H9 (cell line): ENCODE measurements at regions not wholly inside any gene's neighbourhood (a gene's known extent, or its start where the extent isn't known, plus 50 kb on each side); places are given as distances from the start of the nearest gene placed in this dataset.

Experiments
- DNase-seq: peaks from one replicate; pipeline ENCODE4 v3.0.0-alpha.2; 2017
- H2AFZ ChIP-seq: one replicate; pipeline ENCODE4 v1.6.1; 2013; ENCODE audit warnings: mild to moderate bottlenecking, low read length, control low read depth, moderate library complexity
- H2AK5ac ChIP-seq: 2 replicates; pipeline ENCODE4 v1.6.1; 2013; ENCODE audit warnings: low read length, control low read depth, mixed read lengths; ENCODE audit not compliant: insufficient read length
- H2BK120ac ChIP-seq: one replicate; pipeline ENCODE4 v1.6.1; 2013; ENCODE audit warnings: low read depth, mild to moderate bottlenecking, low read length, control low read depth, inconsistent platforms; ENCODE audit not compliant: poor library complexity, severe bottlenecking
- H2BK12ac ChIP-seq: 2 replicates; pipeline ENCODE4 v1.6.1; 2013; ENCODE audit warnings: low read length, control low read depth, mixed read lengths, low read depth; ENCODE audit not compliant: insufficient read length
- H2BK15ac ChIP-seq: 2 replicates; pipeline ENCODE4 v1.6.1; 2013; ENCODE audit warnings: low read depth, low read length, control low read depth
- H2BK20ac ChIP-seq: one replicate; pipeline ENCODE4 v1.6.1; 2013; ENCODE audit warnings: low read depth, mild to moderate bottlenecking, low read length, control low read depth, inconsistent platforms; ENCODE audit not compliant: poor library complexity, severe bottlenecking
- H2BK5ac ChIP-seq: 2 replicates; pipeline ENCODE4 v1.6.1; 2013; ENCODE audit warnings: low read length, control low read depth, mixed read lengths; ENCODE audit not compliant: insufficient read length
- H3K14ac ChIP-seq: 2 replicates; pipeline ENCODE4 v1.6.1; 2013; ENCODE audit warnings: low read length, control low read depth; ENCODE audit not compliant: insufficient read depth
- H3K18ac ChIP-seq: 2 replicates; pipeline ENCODE4 v1.6.1; 2013; ENCODE audit warnings: low read depth, mild to moderate bottlenecking, mixed read lengths, low read length, control low read depth; ENCODE audit not compliant: insufficient read length
- H3K23ac ChIP-seq: 2 replicates; pipeline ENCODE4 v1.6.1; 2013; ENCODE audit warnings: low read length, control low read depth, mixed read lengths, low read depth; ENCODE audit not compliant: insufficient read length
- H3K23me2 ChIP-seq: 2 replicates; pipeline ENCODE4 v1.6.1; 2013; ENCODE audit warnings: low read depth, mild to moderate bottlenecking, mixed read lengths, low read length, control low read depth; ENCODE audit not compliant: insufficient read length, poor library complexity, severe bottlenecking
- H3K27ac ChIP-seq: 2 replicates; pipeline ENCODE4 v1.5.1; 2013; ENCODE audit warnings: low read length, control low read depth, mixed read lengths, low read depth; ENCODE audit not compliant: insufficient read length
- H3K27me3 ChIP-seq: 2 replicates; pipeline ENCODE4 v1.6.1; 2013; ENCODE audit warnings: low read length, control low read depth, inconsistent platforms; ENCODE audit not compliant: insufficient read depth
- H3K4ac ChIP-seq: 2 replicates; pipeline ENCODE4 v1.6.1; 2013; ENCODE audit warnings: low read depth, mild to moderate bottlenecking, control low read depth, inconsistent platforms, low read length, moderate library complexity
- H3K4me1 ChIP-seq: 2 replicates; pipeline ENCODE4 v1.6.1; 2013; ENCODE audit warnings: low read length, control low read depth, inconsistent platforms; ENCODE audit not compliant: insufficient read depth
- H3K4me2 ChIP-seq: 2 replicates; pipeline ENCODE4 v1.6.1; 2013; ENCODE audit warnings: low read length, control low read depth, mixed read lengths; ENCODE audit not compliant: insufficient read length, insufficient read depth
- H3K56ac ChIP-seq: 2 replicates; pipeline ENCODE4 v1.6.1; 2013; ENCODE audit warnings: low read depth, mild to moderate bottlenecking, mixed read lengths, low read length, control low read depth; ENCODE audit not compliant: insufficient read length
- H3K79me1 ChIP-seq: 2 replicates; pipeline ENCODE4 v1.6.1; 2013; ENCODE audit warnings: low read depth, mild to moderate bottlenecking, moderate library complexity, low read length, control low read depth, inconsistent platforms; ENCODE audit not compliant: insufficient read depth, poor library complexity, severe bottlenecking
- H3K79me2 ChIP-seq: 2 replicates; pipeline ENCODE4 v1.6.1; 2013; ENCODE audit warnings: low read length, control low read depth, inconsistent platforms; ENCODE audit not compliant: insufficient read depth
- H3K9ac ChIP-seq: 2 replicates; pipeline ENCODE4 v1.6.1; 2013; ENCODE audit warnings: low read length, control low read depth, mixed read lengths; ENCODE audit not compliant: insufficient read length; ENCODE audit errors: extremely low read depth
- H3K9me3 ChIP-seq: one replicate; pipeline ENCODE4 v1.6.1; 2013; ENCODE audit warnings: low read depth, low read length, inconsistent platforms; ENCODE audit not compliant: control insufficient read depth
- H3T11ph ChIP-seq: one replicate; pipeline ENCODE4 v1.6.1; 2013; ENCODE audit warnings: mild to moderate bottlenecking, low read length, control low read depth, inconsistent platforms
- H4K20me1 ChIP-seq: one replicate; pipeline ENCODE4 v1.6.1; 2013; ENCODE audit not compliant: control insufficient read depth, insufficient read length, insufficient read depth
- H4K5ac ChIP-seq: 2 replicates; pipeline ENCODE4 v1.6.1; 2013; ENCODE audit warnings: low read depth, mild to moderate bottlenecking, mixed read lengths, low read length, control low read depth; ENCODE audit not compliant: insufficient read length
- H4K8ac ChIP-seq: replicated peaks from 2 replicates; pipeline ENCODE4 v1.6.1; 2013; ENCODE audit warnings: low read length, control low read depth, mixed read lengths, low read depth; ENCODE audit not compliant: insufficient read length
- H4K91ac ChIP-seq: 2 replicates; pipeline ENCODE4 v1.6.1; 2013; ENCODE audit warnings: low read depth, mild to moderate bottlenecking, moderate library complexity, mixed read lengths, low read length, control low read depth; ENCODE audit not compliant: insufficient read length
- H3K27ac Mint-ChIP-seq, 3 experiments: 2 replicates in 2 of 3; 3 replicates in 1 of 3; pipeline ENCODE4 v1.8.0; 2020 to 2021; ENCODE audit warnings: mixed read lengths in 3 of 3, mild to moderate bottlenecking in 1 of 3, moderate library complexity in 1 of 3
- H3K27me3 Mint-ChIP-seq: 2 replicates; pipeline ENCODE4 v1.8.0; 2021; ENCODE audit warnings: low read depth, mild to moderate bottlenecking, moderate library complexity, mixed read lengths
- H3K36me3 Mint-ChIP-seq, 3 experiments: 2 replicates in 2 of 3; 3 replicates in 1 of 3; pipeline ENCODE4 v1.8.0; 2020 to 2021; ENCODE audit warnings: low read depth in 3 of 3, mixed read lengths in 3 of 3; ENCODE audit not compliant: insufficient read depth in 1 of 3
- H3K4me1 Mint-ChIP-seq, 2 experiments: 2 replicates each; pipeline ENCODE4 v1.8.0; 2020; ENCODE audit warnings: mixed read lengths in 2 of 2
- H3K4me3 Mint-ChIP-seq, 2 experiments: 2 replicates in 1 of 2; 3 replicates in 1 of 2; pipeline ENCODE4 v1.8.0; 2020 to 2021; ENCODE audit warnings: mild to moderate bottlenecking in 2 of 2, mixed read lengths in 2 of 2, moderate library complexity in 1 of 2
- H3K9me3 Mint-ChIP-seq, 2 experiments: 2 replicates in 1 of 2; 3 replicates in 1 of 2; pipeline ENCODE4 v1.8.0; 2020; ENCODE audit warnings: mild to moderate bottlenecking in 2 of 2, mixed read lengths in 2 of 2, moderate library complexity in 1 of 2
- WGBS: extraction: QIAGEN DNeasy Blood & Tissue Kit; methylation state at CpG from one replicate; pipeline ENCODE4 v1.1.7; 2013; ENCODE audit warnings: missing lambda C conversion rate, low lambda C conversion rate, mixed read lengths; ENCODE audit not compliant: insufficient read length; ENCODE audit errors: extremely low coverage; 5-methylcytosine and 5-hydroxymethylcytosine counted together
- TF ChIP-seq, protein P1 (sequence below): fragments of 200-600 bp; sonication (generic); conservative IDR thresholded peaks from 3 replicates; pipeline ENCODE4 v1.8.0; 2021; ENCODE audit warnings: antibody characterized with exemption, mild to moderate bottlenecking

DNA sequence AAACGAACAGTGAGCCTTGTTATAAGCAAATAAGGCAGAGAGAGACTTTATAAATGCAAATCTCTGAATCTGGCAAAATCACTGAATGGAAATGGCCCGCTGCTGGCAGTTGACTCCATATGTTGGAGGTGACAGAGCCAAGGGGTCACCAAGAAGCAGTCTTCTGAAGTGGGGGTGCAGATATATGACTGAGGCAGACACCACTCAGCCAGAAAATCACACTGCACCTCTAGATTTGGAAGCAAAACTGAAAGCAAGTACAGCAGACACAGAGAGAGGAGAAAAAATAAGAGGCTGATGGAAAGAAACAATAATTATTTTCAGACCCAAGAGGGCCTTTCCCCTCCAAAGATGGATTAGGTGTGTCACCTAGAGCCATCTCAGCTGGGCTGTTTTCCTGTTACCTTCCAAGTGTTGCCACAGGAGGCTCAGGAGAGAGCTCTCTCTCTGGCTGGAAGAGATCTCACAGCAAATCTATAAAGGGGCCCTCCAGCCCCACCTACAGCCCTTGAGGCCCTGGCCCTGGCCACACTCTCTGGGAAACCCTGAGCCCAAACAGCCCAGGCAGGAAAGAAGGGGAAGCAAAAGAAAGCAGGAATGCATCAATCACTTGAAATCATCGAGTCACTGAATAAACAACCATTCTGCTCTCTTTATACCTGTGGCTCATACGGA, 585.1 kb upstream of the PSMD7 start:
- Histone ChIP-seq H3K56ac (no peak overlapping the region), H3K79me1 (no peaks in the 10 kb centered on the region), H3K4ac (no peak overlapping the region), H2BK120ac (no peak overlapping the region), H4K8ac (no peak overlapping the region), H3K27ac (no peak overlapping the region), H2AFZ (no peak overlapping the region), H3K23ac (no peak overlapping the region), H2AK5ac (no peak overlapping the region), H3K23me2 (no peaks in the 10 kb centered on the region), H3T11ph (no peak overlapping the region), H2BK20ac (no peak overlapping the region), H4K20me1 (no peaks in the 10 kb centered on the region), H3K79me2 (no peaks in the 10 kb centered on the region), H2BK5ac (no peak overlapping the region), H3K4me2 (no peak overlapping the region), H3K4me1 (no peaks in the 10 kb centered on the region), H2BK15ac (no peak overlapping the region), H4K91ac (no peak overlapping the region), H3K14ac (no peak overlapping the region), H4K5ac (no peak overlapping the region), H3K27me3 (no peaks in the 10 kb centered on the region), H2BK12ac (no peak overlapping the region), H3K9me3 (no peaks in the 10 kb centered on the region), H3K18ac (no peak overlapping the region), H3K9ac (no peak overlapping the region)
- H3K36me3 Mint-ChIP-seq: no peaks in the 10 kb centered on the region
- H3K27me3 Mint-ChIP-seq: no peaks in the 10 kb centered on the region
- DNase-seq: peak; percentile 60
- TF ChIP-seq, protein P1, sequence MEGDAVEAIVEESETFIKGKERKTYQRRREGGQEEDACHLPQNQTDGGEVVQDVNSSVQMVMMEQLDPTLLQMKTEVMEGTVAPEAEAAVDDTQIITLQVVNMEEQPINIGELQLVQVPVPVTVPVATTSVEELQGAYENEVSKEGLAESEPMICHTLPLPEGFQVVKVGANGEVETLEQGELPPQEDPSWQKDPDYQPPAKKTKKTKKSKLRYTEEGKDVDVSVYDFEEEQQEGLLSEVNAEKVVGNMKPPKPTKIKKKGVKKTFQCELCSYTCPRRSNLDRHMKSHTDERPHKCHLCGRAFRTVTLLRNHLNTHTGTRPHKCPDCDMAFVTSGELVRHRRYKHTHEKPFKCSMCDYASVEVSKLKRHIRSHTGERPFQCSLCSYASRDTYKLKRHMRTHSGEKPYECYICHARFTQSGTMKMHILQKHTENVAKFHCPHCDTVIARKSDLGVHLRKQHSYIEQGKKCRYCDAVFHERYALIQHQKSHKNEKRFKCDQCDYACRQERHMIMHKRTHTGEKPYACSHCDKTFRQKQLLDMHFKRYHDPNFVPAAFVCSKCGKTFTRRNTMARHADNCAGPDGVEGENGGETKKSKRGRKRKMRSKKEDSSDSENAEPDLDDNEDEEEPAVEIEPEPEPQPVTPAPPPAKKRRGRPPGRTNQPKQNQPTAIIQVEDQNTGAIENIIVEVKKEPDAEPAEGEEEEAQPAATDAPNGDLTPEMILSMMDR: no peak; the same call in 2 of the 3 replicates
- no peaks in the 10 kb centered on the region; a peak in 1 of 5 replicates for H3K9me3 Mint-ChIP-seq
- H3K4me1 Mint-ChIP-seq: peaks cover 23 to 35% of the 10 kb centered on the region in 2 experiments
- no peak overlapping the region; a peak in 1 of 7 replicates for H3K27ac Mint-ChIP-seq
- no peak overlapping the region for H3K4me3 Mint-ChIP-seq
- WGBS: no CpG with 5 or more reads among the region's 4 CpGs
